GM12878 (cell line): ENCODE measurements at regions not wholly inside any gene's neighbourhood (a gene's known extent, or its start where the extent isn't known, plus 50 kb on each side); places are given as distances from the start of the nearest gene placed in this dataset.
"Not testable (repeated sequence)": the region's sequence is repeated elsewhere in the genome, so short reads cannot be mapped to it uniquely, and the experiment has no call there.

Experiments used
- ATAC-seq: fragments of 200-7000 bp; cut with Tn5 transposase; 3 replicates; pipeline ENCODE4 v1.9.1; 2020; ENCODE audit warnings: mild to moderate bottlenecking, moderate library complexity
- BruUV-seq: library from RNA; stranded (reverse); fragments of 400-500 nt; replicated peaks from 2 replicates; lab custom pipeline; 2021; lab: Mats Ljungman, UMichigan
- CTCF ChIA-PET: fragments of 300-600 bp; sonication (Branson Sonifier 250); formaldehyde crosslinking; extraction: SDS; loops from one replicate; lab custom pipeline; 2021; ENCODE audit warnings: inconsistent platforms; lab: Yijun Ruan, JAX
- POLR2A ChIA-PET: fragments of 350-600 bp; formaldehyde crosslinking; extraction: SDS; loops from one replicate; lab custom pipeline; 2021; ENCODE audit warnings: inconsistent platforms; lab: Charles Lee
- RAD21 ChIA-PET: fragments of 300-600 bp; sonication (Branson Sonifier 250); formaldehyde crosslinking; loops from one replicate; lab custom pipeline; 2023; ENCODE audit warnings: antibody characterized with exemption; ENCODE audit not compliant: unreplicated experiment; lab: Charles Lee
- SMC1A ChIA-PET: fragments of 300-600 bp; sonication (Branson Sonifier 250); formaldehyde crosslinking; loops from one replicate; lab custom pipeline; 2023; ENCODE audit not compliant: unreplicated experiment, uncharacterized antibody; lab: Charles Lee
- DNase-seq: peaks from one replicate; pipeline ENCODE4 v3.0.0-alpha.2; 2011; ENCODE audit warnings: low read depth, low spot score
- FAIRE-seq: peaks from 3 replicates; lab custom pipeline; 2011; peaks lifted over from hg19 to GRCh38; lab: Jason Lieb, UNC
- H2AFZ ChIP-seq: 2 replicates; pipeline ENCODE4 v1.6.0; 2011; ENCODE audit warnings: low read depth, low read length, control low read depth; ENCODE audit not compliant: control insufficient read depth
- H3K27ac ChIP-seq: 2 replicates; pipeline ENCODE4 v1.5.1; 2011; ENCODE audit warnings: control low read depth; ENCODE audit not compliant: control insufficient read depth, insufficient read depth
- H3K27me3 ChIP-seq, 2 experiments: replicated peaks in 1 of 2; 2 replicates each; pipeline versions ENCODE4 v1.6.0 to v1.6.1; 2011; ENCODE audit warnings: low read length in 1 of 2; ENCODE audit not compliant: control insufficient read depth in 2 of 2, insufficient read depth in 2 of 2
- H3K36me3 ChIP-seq, 2 experiments: 2 replicates each; pipeline ENCODE4 v1.5.1; 2011; ENCODE audit warnings: low read length in 1 of 2; ENCODE audit not compliant: control insufficient read depth in 2 of 2, insufficient read depth in 2 of 2
- H3K4me1 ChIP-seq: 2 replicates; pipeline ENCODE4 v1.6.1; 2011; ENCODE audit warnings: mild to moderate bottlenecking, low read length, moderate library complexity, mixed read lengths; ENCODE audit not compliant: control insufficient read depth, insufficient read depth
- H3K4me2 ChIP-seq: 2 replicates; pipeline ENCODE4 v1.6.0; 2011; ENCODE audit warnings: control low read depth; ENCODE audit not compliant: control insufficient read depth, insufficient read depth
- H3K4me3 ChIP-seq: fragments of 200-600 bp; sonication (generic); 2 replicates; pipeline ENCODE4 v1.5.1; 2016
- H3K79me2 ChIP-seq: 2 replicates; pipeline ENCODE4 v1.6.0; 2011; ENCODE audit warnings: low read length; ENCODE audit not compliant: control insufficient read depth, insufficient read depth
- H3K9ac ChIP-seq: 2 replicates; pipeline ENCODE4 v1.8.0; 2011; ENCODE audit warnings: low read length, control low read depth, mixed read lengths; ENCODE audit not compliant: control insufficient read depth, insufficient read depth
- H3K9me3 ChIP-seq: replicated peaks from 3 replicates; pipeline ENCODE4 v1.5.1; 2011; ENCODE audit warnings: mild to moderate bottlenecking, low read length; ENCODE audit not compliant: control insufficient read depth, insufficient read depth
- H4K20me1 ChIP-seq: 2 replicates; pipeline ENCODE4 v1.6.0; 2011; ENCODE audit not compliant: control insufficient read depth, insufficient read depth
- CHD4 ChIP-seq: fragments of 200-600 bp; sonication (generic); IDR thresholded peaks from 2 replicates; pipeline ENCODE4 v1.6.1; 2016; ENCODE audit warnings: mild to moderate bottlenecking
- CREM ChIP-seq: IDR thresholded peaks from 2 replicates; pipeline ENCODE4 v1.6.1; 2014; ENCODE audit warnings: antibody characterized with exemption, low read depth
- CTCF ChIP-seq, 3 experiments: IDR thresholded peaks in 2 of 3; conservative IDR thresholded peaks in 1 of 3; 2 replicates each; pipeline ENCODE4 v1.5.1; 2011; ENCODE audit warnings: low read depth in 3 of 3, low read length in 3 of 3, mild to moderate bottlenecking in 3 of 3, control low read depth in 2 of 3, moderate library complexity in 2 of 3, inconsistent platforms in 1 of 3, mixed read lengths in 1 of 3; ENCODE audit not compliant: control insufficient read depth in 2 of 3, insufficient read depth in 1 of 3; ENCODE audit errors: extremely low read depth in 1 of 3
- EZH2 ChIP-seq: IDR thresholded peaks from 2 replicates; pipeline ENCODE4 v1.6.1; 2012; ENCODE audit warnings: low read depth, mild to moderate bottlenecking, control low read depth, inconsistent platforms, low read length, borderline replicate concordance; ENCODE audit not compliant: control insufficient read depth
- NR2C2 ChIP-seq: IDR thresholded peaks from 2 replicates; pipeline ENCODE4 v1.6.1; 2011; ENCODE audit warnings: borderline replicate concordance, low read depth; ENCODE audit not compliant: control insufficient read depth, insufficient read length
- RAD51 ChIP-seq: fragments of 450-650 bp; IDR thresholded peaks from 2 replicates; pipeline ENCODE4 v1.6.1; 2016; ENCODE audit warnings: moderate library complexity, mild to moderate bottlenecking, inconsistent platforms
- RELA ChIP-seq: fragments of 450-650 bp; IDR thresholded peaks from 2 replicates; pipeline ENCODE4 v1.8.0; 2014; ENCODE audit warnings: borderline replicate concordance; ENCODE audit not compliant: partially characterized antibody
- REST ChIP-seq: IDR thresholded peaks from 2 replicates; pipeline ENCODE4 v1.6.1; 2012; ENCODE audit warnings: mild to moderate bottlenecking, low read depth, low read length
- SPI1 ChIP-seq: IDR thresholded peaks from 2 replicates; pipeline ENCODE4 v1.6.1; 2011; ENCODE audit warnings: low read depth, mild to moderate bottlenecking, low read length, moderate library complexity, borderline replicate concordance; ENCODE audit not compliant: insufficient read depth
- WGBS: methylation state at CpG from one replicate; pipeline ENCODE4 v1.1.6; 2016; ENCODE audit warnings: low lambda C conversion rate; ENCODE audit not compliant: insufficient replicate concordance, insufficient coverage; ENCODE audit errors: missing lambda C conversion rate; 5-methylcytosine and 5-hydroxymethylcytosine counted together
- in situ Hi-C: fragments of 300-500 bp; cut with MboI; formaldehyde crosslinking; loops from 9 replicates; pipeline ENCODE4 v1.14.3; 2018; ENCODE audit warnings: mixed read lengths
- intact Hi-C: fragments of 100-400 bp; cut with micrococcal nuclease; formaldehyde crosslinking; loops from one replicate; pipeline ENCODE4 v1.14.2; 2022; ENCODE audit not compliant: unreplicated experiment

GRCh38 chr15:24857763-24858162, 97.0 kb upstream of the SNRPN start (continued):
- TF ChIP-seq CREM (no peak), RAD51 (no peak)
- TF ChIP-seq, all 136 proteins: peak for 0

GRCh38 chr15:24858183-24858582, 96.6 kb upstream of the SNRPN start:
- ATAC-seq, in situ Hi-C loops, RAD21 ChIA-PET, POLR2A ChIA-PET, H3K36me3 ChIP-seq, H3K27ac ChIP-seq, CTCF ChIA-PET, H3K27me3 ChIP-seq, H3K4me2 ChIP-seq, intact Hi-C loops, H3K4me1 ChIP-seq, H3K4me3 ChIP-seq, DNase-seq, SMC1A ChIA-PET, H3K9ac ChIP-seq, BruUV-seq, H2AFZ ChIP-seq, H3K9me3 ChIP-seq, FAIRE-seq, H3K79me2 ChIP-seq, H4K20me1 ChIP-seq: not testable (repeated sequence)
- 58% methylated on average over 4 of the region's 4 CpGs for WGBS

- ChIA-PET CTCF (no interaction called here), SMC1A (no interaction called here), POLR2A (no interaction called here), RAD21 (no interaction called here)
- Histone ChIP-seq H4K20me1 (no peaks in the 10 kb centered on the region), H3K36me3 (no peaks in the 10 kb centered on the region), H3K9ac (no peak overlapping the region), H3K4me1 (no peaks in the 10 kb centered on the region), H2AFZ (no peak overlapping the region), H3K27me3 (no peaks in the 10 kb centered on the region), H3K4me3 (no peak overlapping the region), H3K27ac (no peak overlapping the region), H3K9me3 (no peaks in the 10 kb centered on the region), H3K79me2 (no peaks in the 10 kb centered on the region), H3K4me2 (no peak overlapping the region)
- 30% methylated on average over 7 of the region's 7 CpGs for WGBS
- ATAC-seq: no peak
- in situ Hi-C loops (no loop called here), intact Hi-C loops (no loop called here)
- no peak for FAIRE-seq
- BruUV-seq: no TSS peak
- no peak for DNase-seq
- TF ChIP-seq CTCF (IDR thresholded peaks at IDR 0.05 in 2 of 3, conservative IDR thresholded peaks at IDR 0.05 in 1 of 3; ENCODE audit: control insufficient read depth in 2 of 3, extremely low read depth in 1 of 3, insufficient read depth in 1 of 3, low read depth in 3 of 3, low read length in 3 of 3): no peak
- TF ChIP-seq SPI1: no peak
- TF ChIP-seq RELA: no peak
- no peak for TF ChIP-seq CHD4
- no peak for TF ChIP-seq NR2C2
- no peak for TF ChIP-seq REST
- TF ChIP-seq EZH2: no peak
Measured at GRCh38 chr15:24858737-24859601, 95.8 kb upstream of the SNRPN start.
